Testis (tissue), 2 donors: ENCODE measurements at regions not wholly inside any gene's neighbourhood (a gene's known extent, or its start where the extent isn't known, plus 50 kb on each side); places are given as distances from the start of the nearest gene placed in this dataset.

Experiments
- CTCF ChIP-seq, 3 experiments: fragments of 450-650 bp in 2 of 3; fragments of 200-600 bp in 1 of 3; sonication (generic) in 1 of 3; IDR thresholded peaks; one replicate each; pipeline ENCODE4 v1.5.1; 2016 to 2019; ENCODE audit warnings: antibody characterized with exemption in 3 of 3, mild to moderate bottlenecking in 2 of 3, moderate library complexity in 1 of 3
- POLR2A ChIP-seq: fragments of 450-650 bp; IDR thresholded peaks from one replicate; pipeline ENCODE4 v1.6.1; 2017; ENCODE audit warnings: antibody characterized with exemption, mild to moderate bottlenecking, moderate library complexity

DNA sequence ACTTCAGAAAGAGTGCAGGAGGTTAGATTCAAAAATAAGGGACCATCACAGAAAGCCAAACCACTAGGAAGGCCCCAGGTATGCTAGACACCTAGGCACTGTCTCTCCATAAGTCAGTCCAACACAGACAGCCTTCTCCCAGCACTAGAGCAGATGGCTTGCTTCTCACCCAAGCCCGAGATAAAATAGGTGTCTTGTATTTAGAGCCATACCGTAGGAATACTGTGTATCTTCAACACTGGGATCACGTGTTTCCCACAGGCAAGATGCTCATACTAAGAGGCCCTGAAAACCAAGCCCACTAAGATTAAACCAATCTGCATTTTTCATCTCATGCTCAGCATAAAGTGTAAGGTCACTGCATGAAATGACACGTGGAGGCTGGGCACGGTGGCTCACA, 223.3 kb upstream of the KAZN start:
- TF ChIP-seq CTCF (IDR thresholded peaks at IDR 0.05) (no peak), POLR2A (no peak)
